Neural progenitor cell (in vitro differentiated cells): ENCODE measurements at regions not wholly inside any gene's neighbourhood (a gene's known extent, or its start where the extent isn't known, plus 50 kb on each side); places are given as distances from the start of the nearest gene placed in this dataset.

Experiments
- CTCF ChIP-seq: fragments of 200-600 bp; sonication (generic); IDR thresholded peaks from 2 replicates; pipeline ENCODE4 v1.5.1; 2017; ENCODE audit warnings: antibody characterized with exemption, mild to moderate bottlenecking
- EZH2 ChIP-seq: fragments of 200-600 bp; sonication (generic); IDR thresholded peaks from 2 replicates; pipeline ENCODE4 v1.6.1; 2017; ENCODE audit warnings: antibody characterized with exemption, mild to moderate bottlenecking, moderate library complexity
- EZH2phosphoT487 ChIP-seq: fragments of 200-600 bp; sonication (generic); IDR thresholded peaks from 2 replicates; pipeline ENCODE4 v1.6.1; 2017; ENCODE audit warnings: antibody characterized with exemption

GRCh38 chr14:71554959-71555612, 377.1 kb upstream of the RGS6 start:
- TF ChIP-seq CTCF, result no peak
- no peak for TF ChIP-seq EZH2
- TF ChIP-seq EZH2phosphoT487, result no peak
